C4-2B (cell line): ENCODE measurements at regions not wholly inside any gene's neighbourhood (a gene's known extent, or its start where the extent isn't known, plus 50 kb on each side); places are given as distances from the start of the nearest gene placed in this dataset.
"Not testable (repeated sequence)": the region's sequence is repeated elsewhere in the genome, so short reads cannot be mapped to it uniquely, and the experiment has no call there.

Source experiments
- H3K27ac ChIP-seq: fragments of 450-650 bp; 2 replicates; pipeline ENCODE4 v1.5.1; 2017
- CTCF ChIP-seq: fragments of 450-650 bp; conservative IDR thresholded peaks from 2 replicates; pipeline ENCODE4 v1.5.1; 2017; ENCODE audit warnings: mild to moderate bottlenecking
- ZFX ChIP-seq: fragments of 450-650 bp; IDR thresholded peaks from 2 replicates; pipeline ENCODE4 v1.6.1; 2017

- no peak overlapping the region for H3K27ac ChIP-seq
Measured at GRCh38 chr1:234848972-234849649, 239.1 kb upstream of the IRF2BP2 start.

GRCh38 chr1:234846813-234847212 is 236.8 kb upstream of the IRF2BP2 start:
- H3K27ac ChIP-seq: not testable (repeated sequence)

More at GRCh38 chr1:234848972-234849649, 239.1 kb upstream of the IRF2BP2 start:
- TF ChIP-seq CTCF: no peak
- no peak for TF ChIP-seq ZFX

- no peak overlapping the region for H3K27ac ChIP-seq
- no peak for TF ChIP-seq CTCF
- TF ChIP-seq ZFX: no peak
Measured at GRCh38 chr1:234845836-234846235, 235.9 kb upstream of the IRF2BP2 start.

- TF ChIP-seq CTCF: no peak
- TF ChIP-seq ZFX: no peak
- H3K27ac ChIP-seq: no peak overlapping the region
Measured at GRCh38 chr1:234845097-234845660, 235.2 kb upstream of the IRF2BP2 start.

- H3K27ac ChIP-seq: no peak overlapping the region
- no peak for TF ChIP-seq ZFX
- no peak for TF ChIP-seq CTCF
Measured at GRCh38 chr1:234844479-234845031, 234.6 kb upstream of the IRF2BP2 start.

GRCh38 chr1:234843946-234844345 is 234.0 kb upstream of the IRF2BP2 start:
- TF ChIP-seq ZFX: no peak
- TF ChIP-seq CTCF: no peak
- H3K27ac ChIP-seq: no peak overlapping the region

- no peak overlapping the region for H3K27ac ChIP-seq
- TF ChIP-seq ZFX (no peak), CTCF (no peak)
Measured at GRCh38 chr1:234842726-234843641, 233.0 kb upstream of the IRF2BP2 start.
